HG02588 (cell line): ENCODE measurements at regions not wholly inside any gene's neighbourhood (a gene's known extent, or its start where the extent isn't known, plus 50 kb on each side); places are given as distances from the start of the nearest gene placed in this dataset.
"Not testable (repeated sequence)": the region's sequence is repeated elsewhere in the genome, so short reads cannot be mapped to it uniquely, and the experiment has no call there.

Experiments
- ATAC-seq: cut with Tn5 transposase; IDR thresholded peaks from one replicate; pipeline ENCODE4 v1.9.1; 2021; ENCODE audit warnings: mild to moderate bottlenecking, moderate library complexity; ENCODE audit not compliant: unreplicated experiment

- peak; percentile 59 for ATAC-seq
Measured at GRCh38 chrY:26167332-26167731, 545.4 kb downstream of the CDY1 start.

- ATAC-seq, result not testable (repeated sequence)
Measured at GRCh38 chrY:26179326-26179725, 557.4 kb downstream of the CDY1 start.

- ATAC-seq, result peak; percentile 47
Measured at GRCh38 chrY:26224974-26225373, 603.1 kb downstream of the CDY1 start.

GRCh38 chrY:26225468-26225867 is 603.6 kb downstream of the CDY1 start:
- peak; percentile 97 for ATAC-seq

GRCh38 chrY:26240944-26241343 is 619.0 kb downstream of the CDY1 start:
- not testable (repeated sequence) for ATAC-seq

- ATAC-seq, result not testable (repeated sequence)
Measured at GRCh38 chrY:26254262-26254661, 632.3 kb downstream of the CDY1 start.

- not testable (repeated sequence) for ATAC-seq
Measured at GRCh38 chrY:26265449-26265848, 643.5 kb downstream of the CDY1 start.

- not testable (repeated sequence) for ATAC-seq
Measured at GRCh38 chrY:26268421-26268820, 646.5 kb downstream of the CDY1 start.

- not testable (repeated sequence) for ATAC-seq
Measured at GRCh38 chrY:26268934-26269333, 647.0 kb downstream of the CDY1 start.

- ATAC-seq, result not testable (repeated sequence)
Measured at GRCh38 chrY:26273089-26273488, 651.2 kb downstream of the CDY1 start.

GRCh38 chrY:26306046-26306445 is 684.1 kb downstream of the CDY1 start:
- ATAC-seq, result not testable (repeated sequence)

- ATAC-seq, result not testable (repeated sequence)
Measured at GRCh38 chrY:26306630-26307385, 684.9 kb downstream of the CDY1 start.

GRCh38 chrY:26308308-26308707 is 686.4 kb downstream of the CDY1 start:
- not testable (repeated sequence) for ATAC-seq

GRCh38 chrY:26315065-26315464 is 693.1 kb downstream of the CDY1 start:
- not testable (repeated sequence) for ATAC-seq

- ATAC-seq, result not testable (repeated sequence)
Measured at GRCh38 chrY:26319488-26320202, 697.7 kb downstream of the CDY1 start.

- ATAC-seq, result not testable (repeated sequence)
Measured at GRCh38 chrY:26322756-26323155, 700.8 kb downstream of the CDY1 start.

GRCh38 chrY:26352931-26353330 is 731.0 kb downstream of the CDY1 start:
- ATAC-seq, result not testable (repeated sequence)

- no peak for ATAC-seq
Measured at GRCh38 chrY:26354191-26354590, 732.3 kb downstream of the CDY1 start.

- not testable (repeated sequence) for ATAC-seq
Measured at GRCh38 chrY:26359869-26360268, 738.0 kb downstream of the CDY1 start.

GRCh38 chrY:26360472-26360871 is 738.6 kb downstream of the CDY1 start:
- not testable (repeated sequence) for ATAC-seq

- not testable (repeated sequence) for ATAC-seq
Measured at GRCh38 chrY:26363442-26363841, 741.5 kb downstream of the CDY1 start.

- ATAC-seq, result not testable (repeated sequence)
Measured at GRCh38 chrY:26366091-26366490, 744.2 kb downstream of the CDY1 start.
